OCI-LY3 (cell line): ENCODE measurements at regions not wholly inside any gene's neighbourhood (a gene's known extent, or its start where the extent isn't known, plus 50 kb on each side); places are given as distances from the start of the nearest gene placed in this dataset.

Experiments used
- H2AFZ ChIP-seq: fragments of 200-600, 300-600 bp; shearing (Covaris generic); 2 replicates; pipeline ENCODE4 v1.6.0; 2014; ENCODE audit warnings: antibody characterized with exemption, low read depth, low read length
- H3K27ac ChIP-seq: fragments of 200-600, 300-600 bp; sonication (generic); 2 replicates; pipeline ENCODE4 v1.5.1; 2014; ENCODE audit warnings: mild to moderate bottlenecking, low read length, moderate library complexity, mixed read lengths
- H3K27me3 ChIP-seq: fragments of 200-600, 300-600 bp; sonication (generic); 2 replicates; pipeline ENCODE4 v1.6.1; 2014; ENCODE audit warnings: low read depth, low read length, mixed read lengths
- H3K36me3 ChIP-seq: fragments of 200-600, 300-600 bp; sonication (generic); replicated peaks from 2 replicates; pipeline ENCODE3; 2014; ENCODE audit warnings: low read depth, low read length, mixed read lengths
- H3K4me1 ChIP-seq: fragments of 300-600, 200-600 bp; sonication (generic); 2 replicates; pipeline ENCODE4 v1.6.1; 2014; ENCODE audit warnings: low read length, mixed read lengths
- H3K4me2 ChIP-seq: fragments of 200-600, 300-600 bp; sonication (generic); 2 replicates; pipeline ENCODE4 v1.6.1; 2014; ENCODE audit warnings: low read length, mixed read lengths
- H3K4me3 ChIP-seq: fragments of 300-600, 200-600 bp; sonication (generic); 2 replicates; pipeline ENCODE4 v1.5.1; 2014; ENCODE audit warnings: antibody characterized with exemption, mild to moderate bottlenecking, low read length, moderate library complexity
- H3K79me2 ChIP-seq: fragments of 300-600, 200-600 bp; shearing (Covaris generic); 2 replicates; pipeline ENCODE4 v1.6.1; 2014; ENCODE audit warnings: mild to moderate bottlenecking, low read length, mixed read lengths
- H3K9ac ChIP-seq: fragments of 300-600, 200-600 bp; shearing (Covaris generic); 2 replicates; pipeline ENCODE4 v1.6.0; 2014; ENCODE audit warnings: mild to moderate bottlenecking, low read length, moderate library complexity
- H3K9me3 ChIP-seq: fragments of 200-600, 300-600 bp; shearing (Covaris generic); 2 replicates; pipeline ENCODE4 v1.6.1; 2014; ENCODE audit warnings: low read length, mixed read lengths; ENCODE audit not compliant: insufficient read depth
- H4K20me1 ChIP-seq: fragments of 200-600, 300-600 bp; sonication (generic); 2 replicates; pipeline ENCODE4 v1.6.1; 2016; ENCODE audit warnings: low read length, mixed read lengths; ENCODE audit not compliant: insufficient read depth
- CTCF ChIP-seq: fragments of 200-600, 300-600 bp; sonication (generic); IDR thresholded peaks from 2 replicates; pipeline ENCODE4 v1.5.1; 2014; ENCODE audit warnings: antibody characterized with exemption, low read length, low read depth
- EZH2phosphoT487 ChIP-seq: fragments of 200-600 bp; shearing (Covaris generic); IDR thresholded peaks from 2 replicates; pipeline ENCODE4 v1.6.1; 2018; ENCODE audit warnings: antibody characterized with exemption, mixed run types, low read depth

GRCh38 chr1:208772891-208773290 lies 528.7 kb upstream of the PLXNA2 start:
- Histone ChIP-seq H2AFZ (no peak overlapping the region), H3K79me2 (no peaks in the 10 kb centered on the region), H3K9ac (no peak overlapping the region), H4K20me1 (no peaks in the 10 kb centered on the region), H3K27me3 (peaks cover 18% of the 10 kb centered on the region), H3K4me2 (no peak overlapping the region), H3K4me3 (no peak overlapping the region), H3K9me3 (no peaks in the 10 kb centered on the region), H3K36me3 (no peaks in the 10 kb centered on the region), H3K4me1 (no peaks in the 10 kb centered on the region), H3K27ac (no peak overlapping the region)
- no peak for TF ChIP-seq EZH2phosphoT487
- TF ChIP-seq CTCF, result no peak

- Histone ChIP-seq H3K9ac (no peak overlapping the region), H3K9me3 (no peaks in the 10 kb centered on the region), H3K27me3 (peaks cover 21% of the 10 kb centered on the region), H3K36me3 (no peaks in the 10 kb centered on the region), H4K20me1 (no peaks in the 10 kb centered on the region), H3K27ac (no peak overlapping the region), H3K4me3 (no peak overlapping the region), H2AFZ (no peak overlapping the region), H3K4me1 (no peaks in the 10 kb centered on the region), H3K79me2 (no peaks in the 10 kb centered on the region), H3K4me2 (no peak overlapping the region)
- TF ChIP-seq EZH2phosphoT487 (no peak), CTCF (no peak)
Measured at GRCh38 chr1:208775841-208776240, 531.7 kb upstream of the PLXNA2 start.

- H3K36me3 ChIP-seq, result no peaks in the 10 kb centered on the region
- H3K4me2 ChIP-seq, result no peak overlapping the region
- H3K9ac ChIP-seq, result no peak overlapping the region
- H4K20me1 ChIP-seq, result no peaks in the 10 kb centered on the region
- no peaks in the 10 kb centered on the region for H3K79me2 ChIP-seq
- TF ChIP-seq EZH2phosphoT487, result no peak
- no peaks in the 10 kb centered on the region for H3K4me1 ChIP-seq
- H3K27ac ChIP-seq, result no peak overlapping the region
- no peak overlapping the region for H2AFZ ChIP-seq
- peaks cover 37% of the 10 kb centered on the region for H3K27me3 ChIP-seq
- H3K4me3 ChIP-seq, result no peak overlapping the region
- no peaks in the 10 kb centered on the region for H3K9me3 ChIP-seq
Measured at GRCh38 chr1:208778417-208778816, 534.2 kb upstream of the PLXNA2 start.

- no peaks in the 10 kb centered on the region for H4K20me1 ChIP-seq
- no peak overlapping the region for H2AFZ ChIP-seq
- H3K79me2 ChIP-seq, result no peaks in the 10 kb centered on the region
- no peaks in the 10 kb centered on the region for H3K9me3 ChIP-seq
- TF ChIP-seq CTCF, result no peak
- no peak for TF ChIP-seq EZH2phosphoT487
- no peak overlapping the region for H3K9ac ChIP-seq
- no peak overlapping the region for H3K27ac ChIP-seq
- H3K4me2 ChIP-seq, result no peak overlapping the region
- H3K4me3 ChIP-seq, result no peak overlapping the region
- no peaks in the 10 kb centered on the region for H3K4me1 ChIP-seq
- H3K36me3 ChIP-seq, result no peaks in the 10 kb centered on the region
- peaks cover 22% of the 10 kb centered on the region for H3K27me3 ChIP-seq
Measured at GRCh38 chr1:208781391-208782045, 537.3 kb upstream of the PLXNA2 start.
